IPS-NIHi7 (cell line): ENCODE measurements at regions not wholly inside any gene's neighbourhood (a gene's known extent, or its start where the extent isn't known, plus 50 kb on each side); places are given as distances from the start of the nearest gene placed in this dataset.
"Not testable (repeated sequence)": the region's sequence is repeated elsewhere in the genome, so short reads cannot be mapped to it uniquely, and the experiment has no call there.

ENCODE experiments used
- DNase-seq: peaks from one replicate; pipeline ENCODE4 v3.0.0; 2012; ENCODE audit warnings: mixed read lengths; ENCODE audit errors: extremely low spot score

GRCh38 chrX:122303761-122304160 is 880.3 kb upstream of the GRIA3 start:
- DNase-seq = no peak

- no peak for DNase-seq
Observed at GRCh38 chrX:122344816-122345215, 839.3 kb upstream of the GRIA3 start.

- DNase-seq = peak; percentile 69
Observed at GRCh38 chrX:122363112-122363795, 820.8 kb upstream of the GRIA3 start.

- not testable (repeated sequence) for DNase-seq
Observed at GRCh38 chrX:122375533-122375932, 808.5 kb upstream of the GRIA3 start.

- DNase-seq = no peak
Observed at GRCh38 chrX:122389005-122389404, 795.1 kb upstream of the GRIA3 start.

GRCh38 chrX:122418758-122419157 is 765.3 kb upstream of the GRIA3 start:
- no peak for DNase-seq

DNA sequence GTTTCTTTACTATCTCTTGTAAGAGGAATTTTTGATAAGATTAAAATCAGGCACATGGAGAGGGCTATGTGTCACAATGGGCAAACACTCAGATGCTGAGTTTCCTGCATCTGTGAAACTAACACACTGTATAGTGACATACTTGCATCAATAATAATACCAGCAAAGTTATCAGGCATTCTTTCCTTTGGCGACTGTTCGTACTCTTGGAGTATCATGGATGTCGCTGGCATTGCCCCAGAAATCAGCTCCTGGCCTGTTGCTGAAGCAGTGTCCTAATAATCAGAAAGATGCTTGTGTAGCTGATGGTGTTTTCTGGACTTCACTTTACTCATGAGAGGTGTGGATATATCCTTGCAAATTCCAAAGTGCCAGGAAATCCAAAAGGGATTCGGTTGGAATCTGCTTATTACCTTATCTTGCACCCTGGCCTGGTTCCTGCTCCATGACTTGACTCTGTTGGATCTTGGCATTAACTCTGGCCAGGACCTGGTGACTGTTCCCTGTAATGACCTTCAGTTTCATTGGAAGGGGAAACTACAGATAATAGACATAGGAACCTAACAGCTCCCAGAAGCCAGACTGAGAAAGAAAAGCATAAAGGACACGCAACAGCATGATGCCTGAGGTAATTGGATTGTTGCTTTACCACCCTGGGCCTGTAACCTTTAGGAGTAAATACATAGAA is 762.5 kb upstream of the GRIA3 start:
- no peak for DNase-seq

DNA sequence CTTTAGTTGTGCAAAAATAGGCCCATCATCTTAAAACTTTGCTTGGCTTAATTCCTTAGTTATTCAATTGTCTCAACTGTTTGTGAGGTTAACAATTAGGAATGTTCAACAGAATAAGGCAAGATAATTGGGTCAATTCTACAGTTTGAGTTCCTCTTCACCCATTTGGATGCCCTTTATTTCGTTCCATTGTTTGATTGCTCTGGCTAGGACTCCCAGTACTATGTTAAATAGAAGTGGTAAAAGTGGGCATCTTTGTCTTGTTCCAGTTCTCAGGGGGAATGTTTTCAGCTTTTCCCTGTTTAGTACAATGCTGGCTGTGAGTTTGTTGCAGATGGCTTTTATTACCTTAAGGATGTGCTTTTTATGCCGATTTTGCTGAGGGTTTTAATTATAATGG is 761.5 kb upstream of the GRIA3 start:
- no peak for DNase-seq

GRCh38 chrX:122434942-122435341 is 749.1 kb upstream of the GRIA3 start:
- DNase-seq = no peak

- DNase-seq = no peak
Observed at GRCh38 chrX:122439831-122440230, 744.2 kb upstream of the GRIA3 start.

DNA sequence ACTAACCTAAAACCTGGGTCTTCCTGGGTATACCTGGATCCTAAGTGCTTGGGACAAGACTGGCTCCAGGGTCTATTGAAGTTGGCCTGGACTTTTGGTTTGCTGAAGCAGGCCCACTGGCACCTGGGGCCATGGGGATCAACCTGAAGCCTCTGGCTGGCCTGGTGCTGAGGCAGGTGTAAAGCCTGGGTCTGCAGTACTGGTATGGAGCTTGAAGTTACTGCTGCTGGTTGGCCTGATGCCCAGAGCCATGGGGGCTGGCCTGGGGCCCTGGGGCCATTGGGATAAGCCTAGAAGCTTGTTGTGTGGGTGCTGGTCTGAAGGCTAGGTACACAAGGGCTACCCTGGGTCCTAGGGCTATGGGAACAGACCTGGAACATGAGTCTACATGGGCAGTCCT is 743.2 kb upstream of the GRIA3 start:
- DNase-seq = no peak

- no peak for DNase-seq
Observed at GRCh38 chrX:122441451-122441850, 742.6 kb upstream of the GRIA3 start.

DNA sequence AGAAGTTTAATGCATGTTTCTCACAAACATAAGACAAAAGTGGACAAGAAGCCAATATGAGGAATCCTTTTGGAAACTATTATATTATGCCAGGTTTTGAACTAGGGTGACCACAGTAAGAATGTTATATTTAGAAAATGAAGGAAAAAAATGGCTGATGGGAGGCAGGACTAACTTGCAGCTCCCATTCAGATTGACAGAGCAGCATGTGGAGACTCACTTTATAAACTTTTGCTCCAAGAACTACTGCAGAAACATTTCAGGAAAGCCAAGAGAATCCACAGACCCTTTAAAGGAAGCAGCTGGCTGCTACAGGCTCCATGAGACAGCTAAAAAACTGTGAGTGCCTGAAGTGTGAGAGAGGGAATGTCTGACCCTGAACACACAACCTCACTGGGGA is 738.6 kb upstream of the GRIA3 start:
- DNase-seq = no peak

DNA sequence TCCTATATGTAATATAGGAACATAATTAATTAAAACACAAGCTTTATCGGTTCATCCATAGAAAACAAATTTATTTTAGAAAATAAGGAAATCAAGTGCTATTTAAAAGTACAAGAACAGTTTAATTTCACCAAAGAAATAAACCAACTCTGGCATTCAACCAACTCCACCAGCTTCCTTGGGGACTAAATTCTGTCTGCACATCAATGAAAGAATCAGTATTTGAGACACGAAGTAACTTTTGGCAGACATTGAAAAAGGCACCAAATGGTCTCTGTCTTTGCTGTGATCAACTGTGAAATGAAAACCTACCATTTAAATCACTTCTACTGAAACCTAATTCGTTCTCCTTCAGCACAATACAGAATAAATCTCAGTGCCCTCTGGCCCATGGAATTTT is 719.7 kb upstream of the GRIA3 start:
- no peak for DNase-seq

GRCh38 chrX:122475306-122475705 is 708.8 kb upstream of the GRIA3 start:
- DNase-seq = no peak

DNA sequence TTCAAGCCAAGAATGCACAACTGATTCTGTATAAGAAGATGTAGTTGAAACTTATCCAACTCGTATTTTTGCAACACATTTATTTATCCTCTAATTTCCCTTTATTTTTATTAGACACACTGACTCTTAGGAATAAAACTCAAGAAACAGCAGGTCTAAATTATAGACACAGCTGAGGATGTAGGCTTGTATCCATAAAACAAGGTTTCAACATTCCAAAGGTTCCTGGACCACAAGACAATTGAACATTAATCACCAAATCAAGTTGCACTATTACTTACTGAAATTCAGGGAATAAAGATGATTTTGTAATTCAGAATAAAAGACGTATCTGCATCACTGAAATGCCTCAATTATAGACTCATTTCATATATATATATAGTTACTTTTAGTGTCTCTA is 683.5 kb upstream of the GRIA3 start:
- DNase-seq = no peak

GRCh38 chrX:122501652-122502051 is 682.4 kb upstream of the GRIA3 start:
- no peak for DNase-seq

DNA sequence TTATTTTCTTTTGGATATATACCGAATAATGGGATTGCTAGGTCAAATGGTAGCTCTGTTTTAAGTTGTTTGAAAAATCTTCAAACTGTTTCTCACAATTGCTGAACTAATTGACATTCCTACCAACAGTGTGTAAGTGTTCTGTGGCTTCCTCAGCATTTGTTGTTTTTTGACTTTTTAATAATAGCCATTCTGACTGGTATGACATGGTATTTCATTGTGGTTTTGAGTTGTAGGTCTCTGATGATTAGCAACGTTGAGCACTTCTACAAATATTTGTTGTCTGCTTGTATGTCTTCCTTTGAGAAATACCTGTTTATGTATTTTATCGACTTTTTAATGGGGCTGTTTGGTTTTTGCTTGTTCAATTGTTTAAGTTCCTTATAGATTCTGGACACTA is 680.1 kb upstream of the GRIA3 start:
- no peak for DNase-seq

DNA sequence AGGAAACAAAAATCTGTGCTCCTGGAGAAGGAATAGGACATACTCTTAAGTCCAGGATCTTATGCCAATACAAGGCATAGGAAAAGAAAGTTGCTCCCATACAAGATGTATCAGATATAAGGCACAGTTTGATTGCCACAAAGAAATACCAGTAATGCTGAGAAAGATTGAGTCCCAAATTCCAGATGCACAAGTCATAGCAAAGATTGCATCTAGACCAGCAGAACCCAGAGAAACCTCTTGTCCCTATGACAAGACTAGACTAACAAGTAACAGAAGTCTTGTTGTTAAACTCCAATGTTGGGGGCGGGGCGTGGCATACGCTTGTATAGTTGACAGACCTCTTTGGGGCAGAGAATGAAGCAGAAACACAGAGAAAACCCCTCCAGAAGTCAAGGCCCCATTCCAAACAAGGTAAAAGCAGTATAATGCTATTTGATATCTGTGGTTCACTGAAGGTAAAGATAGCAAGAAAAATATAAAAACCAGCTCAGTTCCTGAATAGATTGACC is 671.5 kb upstream of the GRIA3 start:
- DNase-seq = no peak

GRCh38 chrX:122517786-122518185 is 666.3 kb upstream of the GRIA3 start:
- DNase-seq = no peak

GRCh38 chrX:122545778-122546177 is 638.3 kb upstream of the GRIA3 start:
- no peak for DNase-seq

DNA sequence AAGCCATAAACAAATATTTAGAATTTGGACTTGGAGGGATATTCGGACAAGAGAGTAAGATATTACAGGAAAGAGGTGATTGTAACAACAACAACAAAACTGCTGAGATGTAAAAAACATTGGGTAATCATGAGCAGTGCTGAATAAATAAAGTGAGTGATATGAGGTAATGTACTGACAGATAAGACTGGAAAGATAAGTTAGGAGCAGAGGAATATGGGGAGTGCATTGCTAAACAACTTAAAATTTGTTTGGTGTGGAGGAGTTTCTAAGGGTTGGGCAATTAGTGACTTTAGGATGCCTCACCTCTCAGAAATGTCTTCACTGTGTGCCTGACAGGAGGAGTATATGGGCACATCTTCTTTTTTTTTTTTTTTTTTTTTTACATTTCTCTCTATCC is 637.8 kb upstream of the GRIA3 start:
- no peak for DNase-seq

- no peak for DNase-seq
Observed at GRCh38 chrX:122552286-122552800, 631.7 kb upstream of the GRIA3 start.
